ENCODE measurements at regions not wholly inside any gene's neighbourhood (a gene's known extent, or its start where the extent isn't known, plus 50 kb on each side); places are given as distances from the start of the nearest gene placed in this dataset.

DNA sequence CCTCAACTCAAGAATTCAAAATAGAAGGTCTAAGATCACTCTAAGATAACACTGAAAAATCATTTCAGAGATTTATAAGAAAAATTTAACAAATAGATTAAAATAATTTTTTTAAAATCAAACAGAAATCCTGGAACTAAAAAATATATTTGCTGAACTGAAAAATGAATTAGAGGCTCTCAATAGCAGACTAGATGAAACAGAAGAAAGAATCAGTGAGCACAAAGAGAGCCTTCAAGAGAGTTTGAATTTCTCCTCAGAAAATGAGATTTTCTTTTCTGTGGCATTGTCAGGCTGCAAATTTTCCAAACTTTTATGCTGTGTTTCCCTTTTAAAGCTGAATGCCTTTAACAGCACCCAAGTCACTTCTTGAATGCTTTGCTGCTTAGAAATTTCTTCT is 335.0 kb upstream of the SLC7A11 start:
- TF ChIP-seq POLR2A (IDR thresholded peaks at IDR 0.05; ENCODE audit: low read length) (no peak), GATA1 (IDR thresholded peaks at IDR 0.05; ENCODE audit: low read depth, low read length) (no peak)
